PC-3 (cell line): ENCODE measurements at regions not wholly inside any gene's neighbourhood (a gene's known extent, or its start where the extent isn't known, plus 50 kb on each side); places are given as distances from the start of the nearest gene placed in this dataset.

ENCODE experiments used
- EZH2 ChIP-seq: fragments of 300-600 bp; sonication (generic); IDR thresholded peaks from one replicate; pipeline ENCODE4 v1.6.1; 2017; ENCODE audit warnings: antibody characterized with exemption, mild to moderate bottlenecking, low read length; ENCODE audit not compliant: unreplicated experiment
- EZH2phosphoT487 ChIP-seq: fragments of 300-600 bp; sonication (generic); IDR thresholded peaks from 2 replicates; pipeline ENCODE4 v1.6.1; 2018; ENCODE audit warnings: mild to moderate bottlenecking, antibody characterized with exemption, low read length, borderline replicate concordance
- TF ChIP-seq, protein P1 (sequence below): fragments of 300-600 bp; sonication (generic); conservative IDR thresholded peaks from 2 replicates; pipeline ENCODE4 v1.5.1; 2017; ENCODE audit warnings: antibody characterized with exemption, low read depth, mild to moderate bottlenecking, low read length

DNA sequence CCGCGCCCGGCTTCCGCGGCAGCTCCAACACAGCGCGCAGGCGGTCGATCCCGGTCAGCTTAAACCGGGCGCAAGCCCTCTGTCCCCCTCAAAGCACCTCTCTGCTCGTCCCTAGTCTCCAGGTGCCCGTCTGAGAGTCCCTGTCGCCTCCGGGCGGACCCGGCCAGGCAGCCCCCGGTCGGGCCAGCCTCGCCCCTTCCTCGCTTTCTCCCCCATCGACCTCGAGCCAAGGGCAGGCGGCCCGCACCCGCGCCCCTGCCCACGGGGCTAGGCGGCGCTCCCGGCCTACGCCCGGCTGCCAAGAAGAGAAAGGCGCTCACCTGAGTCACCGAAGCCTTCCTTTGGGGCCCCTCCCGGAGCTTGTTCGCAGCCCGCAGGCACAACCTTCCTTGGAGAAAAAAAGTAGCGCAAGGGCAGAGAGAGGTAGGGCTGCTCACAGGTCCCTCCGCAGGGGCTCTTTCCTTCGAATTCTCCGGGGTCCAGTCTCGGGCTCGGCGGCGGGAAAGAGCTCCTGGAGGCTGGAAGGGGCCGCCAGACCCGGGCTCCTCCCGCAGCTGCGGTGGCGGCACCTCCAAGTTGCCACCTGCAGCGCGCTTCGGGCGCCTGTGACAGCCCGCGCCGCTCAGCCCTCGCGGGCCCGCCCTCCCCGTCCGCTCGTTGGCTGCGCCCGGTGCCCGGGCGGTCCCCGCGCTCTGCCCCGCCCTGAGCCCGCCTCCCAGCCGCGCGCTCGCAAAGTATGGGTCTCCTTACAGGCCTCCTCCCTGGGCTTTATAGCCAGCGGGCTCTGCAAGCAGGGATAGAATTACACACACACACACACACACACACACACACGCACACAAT lies 86.5 kb upstream of the EPB41L3 start:
- no peak; the same call in 1 of the 2 replicates for TF ChIP-seq EZH2phosphoT487
- TF ChIP-seq, protein P1, sequence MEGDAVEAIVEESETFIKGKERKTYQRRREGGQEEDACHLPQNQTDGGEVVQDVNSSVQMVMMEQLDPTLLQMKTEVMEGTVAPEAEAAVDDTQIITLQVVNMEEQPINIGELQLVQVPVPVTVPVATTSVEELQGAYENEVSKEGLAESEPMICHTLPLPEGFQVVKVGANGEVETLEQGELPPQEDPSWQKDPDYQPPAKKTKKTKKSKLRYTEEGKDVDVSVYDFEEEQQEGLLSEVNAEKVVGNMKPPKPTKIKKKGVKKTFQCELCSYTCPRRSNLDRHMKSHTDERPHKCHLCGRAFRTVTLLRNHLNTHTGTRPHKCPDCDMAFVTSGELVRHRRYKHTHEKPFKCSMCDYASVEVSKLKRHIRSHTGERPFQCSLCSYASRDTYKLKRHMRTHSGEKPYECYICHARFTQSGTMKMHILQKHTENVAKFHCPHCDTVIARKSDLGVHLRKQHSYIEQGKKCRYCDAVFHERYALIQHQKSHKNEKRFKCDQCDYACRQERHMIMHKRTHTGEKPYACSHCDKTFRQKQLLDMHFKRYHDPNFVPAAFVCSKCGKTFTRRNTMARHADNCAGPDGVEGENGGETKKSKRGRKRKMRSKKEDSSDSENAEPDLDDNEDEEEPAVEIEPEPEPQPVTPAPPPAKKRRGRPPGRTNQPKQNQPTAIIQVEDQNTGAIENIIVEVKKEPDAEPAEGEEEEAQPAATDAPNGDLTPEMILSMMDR = no peak
- TF ChIP-seq EZH2 = no peak
